Tibial nerve (tissue), 3 donors: ENCODE measurements at regions not wholly inside any gene's neighbourhood (a gene's known extent, or its start where the extent isn't known, plus 50 kb on each side); places are given as distances from the start of the nearest gene placed in this dataset.

Experiments
- POLR2A ChIP-seq, 2 donors: fragments of 450-650 bp; IDR thresholded peaks; one replicate each; pipeline ENCODE4 v1.6.1; 2017; ENCODE audit warnings: antibody characterized with exemption in 2 of 2, mild to moderate bottlenecking in 2 of 2, moderate library complexity in 2 of 2
- TF ChIP-seq, protein P1 (sequence below), 5 experiments: fragments of 200-600 bp in 3 of 5; fragments of 450-650 bp in 2 of 5; sonication (generic) in 3 of 5; IDR thresholded peaks; one replicate each; pipeline ENCODE4 v1.5.1; 2016 to 2019; ENCODE audit warnings: antibody characterized with exemption in 5 of 5, mild to moderate bottlenecking in 3 of 5, moderate library complexity in 2 of 5

DNA sequence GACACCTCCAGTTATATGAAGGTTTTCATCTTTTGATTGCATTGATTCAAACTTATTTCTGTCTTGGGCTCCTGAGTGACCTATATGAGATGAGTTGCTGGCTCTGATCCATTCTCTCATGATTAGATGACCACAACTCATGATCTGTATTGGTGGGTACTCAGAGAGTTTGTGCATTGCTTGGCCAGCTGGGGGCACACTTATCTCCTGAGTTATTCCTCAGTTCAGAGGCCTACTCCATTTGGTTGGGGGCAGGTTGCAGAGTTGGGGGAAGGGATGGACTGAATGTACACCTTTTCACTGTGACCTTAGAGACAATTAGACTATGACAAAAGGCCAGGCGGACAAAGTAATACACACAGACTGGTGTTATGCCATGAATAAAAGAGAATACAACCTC is 166.2 kb upstream of the SEMA6D start:
- TF ChIP-seq POLR2A (IDR thresholded peaks at IDR 0.05) = no peak
- TF ChIP-seq, protein P1, sequence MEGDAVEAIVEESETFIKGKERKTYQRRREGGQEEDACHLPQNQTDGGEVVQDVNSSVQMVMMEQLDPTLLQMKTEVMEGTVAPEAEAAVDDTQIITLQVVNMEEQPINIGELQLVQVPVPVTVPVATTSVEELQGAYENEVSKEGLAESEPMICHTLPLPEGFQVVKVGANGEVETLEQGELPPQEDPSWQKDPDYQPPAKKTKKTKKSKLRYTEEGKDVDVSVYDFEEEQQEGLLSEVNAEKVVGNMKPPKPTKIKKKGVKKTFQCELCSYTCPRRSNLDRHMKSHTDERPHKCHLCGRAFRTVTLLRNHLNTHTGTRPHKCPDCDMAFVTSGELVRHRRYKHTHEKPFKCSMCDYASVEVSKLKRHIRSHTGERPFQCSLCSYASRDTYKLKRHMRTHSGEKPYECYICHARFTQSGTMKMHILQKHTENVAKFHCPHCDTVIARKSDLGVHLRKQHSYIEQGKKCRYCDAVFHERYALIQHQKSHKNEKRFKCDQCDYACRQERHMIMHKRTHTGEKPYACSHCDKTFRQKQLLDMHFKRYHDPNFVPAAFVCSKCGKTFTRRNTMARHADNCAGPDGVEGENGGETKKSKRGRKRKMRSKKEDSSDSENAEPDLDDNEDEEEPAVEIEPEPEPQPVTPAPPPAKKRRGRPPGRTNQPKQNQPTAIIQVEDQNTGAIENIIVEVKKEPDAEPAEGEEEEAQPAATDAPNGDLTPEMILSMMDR (IDR thresholded peaks at IDR 0.05) = no peak
